Right atrium auricular region (tissue), 2 donors: ENCODE measurements at regions not wholly inside any gene's neighbourhood (a gene's known extent, or its start where the extent isn't known, plus 50 kb on each side); places are given as distances from the start of the nearest gene placed in this dataset.

Experiments
- DNase-seq: peaks from one replicate; pipeline ENCODE4 v3.0.0-alpha.2; 2019; ENCODE audit warnings: low spot score
- H3K27ac ChIP-seq, 2 donors: fragments of 200-600 bp; sonication (generic); 1 replicate in 1 of 2; 2 replicates in 1 of 2; pipeline ENCODE4 v1.5.1; 2016 to 2019
- H3K27me3 ChIP-seq, 2 donors: fragments of 200-600 bp; sonication (generic); one replicate each; pipeline versions ENCODE4 v1.5.1 to v1.6.0; 2017 to 2019
- H3K36me3 ChIP-seq: fragments of 200-600 bp; sonication (generic); one replicate; pipeline ENCODE4 v1.5.1; 2016
- H3K4me1 ChIP-seq, 2 donors: fragments of 200-600 bp; sonication (generic); one replicate each; pipeline versions ENCODE4 v1.5.1 to v1.6.0; 2017 to 2019
- H3K4me3 ChIP-seq, 2 donors: fragments of 200-600 bp; sonication (generic); 1 replicate in 1 of 2; 2 replicates in 1 of 2; pipeline ENCODE4 v1.5.1; 2017 to 2019; ENCODE audit warnings: mild to moderate bottlenecking in 1 of 2, moderate library complexity in 1 of 2
- H3K9me3 ChIP-seq, 2 donors: fragments of 200-600 bp; sonication (generic); one replicate each; pipeline ENCODE4 v1.5.1; 2019
- TF ChIP-seq, protein P1 (sequence below), 2 donors: fragments of 200-600 bp; sonication (generic); IDR thresholded peaks; one replicate each; pipeline ENCODE4 v1.5.1; 2019; ENCODE audit warnings: antibody characterized with exemption in 2 of 2

DNA sequence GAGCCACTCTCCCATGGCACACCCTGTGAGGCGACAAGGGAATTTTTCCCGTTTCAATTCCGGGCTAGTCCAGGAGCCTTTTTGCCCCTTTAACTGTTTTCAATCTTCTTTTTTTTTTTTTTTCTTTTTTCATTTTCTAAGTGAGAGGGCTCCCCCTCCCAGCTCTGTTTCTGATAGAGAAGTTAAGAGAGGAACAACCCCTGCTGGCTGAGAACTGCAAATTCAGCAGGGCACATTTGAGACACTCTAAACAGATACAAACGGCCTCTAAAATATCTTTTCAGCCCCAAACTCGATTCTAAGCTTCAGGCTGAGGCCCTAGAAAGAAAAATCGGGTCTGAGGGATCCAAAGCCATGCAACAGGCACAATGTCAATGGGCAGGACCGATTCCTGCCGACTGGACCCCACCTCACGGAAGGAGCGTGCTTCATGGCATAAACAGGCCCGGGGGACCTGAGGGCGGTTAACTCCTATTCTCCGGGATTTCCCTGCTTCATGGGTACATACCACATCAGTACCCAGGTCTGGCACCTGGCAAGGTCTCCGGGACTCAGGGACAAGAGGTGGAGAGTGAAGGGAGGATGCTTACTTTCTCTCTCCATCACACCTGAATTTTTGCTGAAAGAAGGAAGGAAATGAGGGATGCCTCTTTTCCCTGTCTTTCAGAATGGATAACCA lies 627.5 kb downstream of the BUD13 start:
- no peaks in the 10 kb centered on the region for H3K9me3 ChIP-seq
- DNase-seq: peak; percentile 23
- TF ChIP-seq, protein P1, sequence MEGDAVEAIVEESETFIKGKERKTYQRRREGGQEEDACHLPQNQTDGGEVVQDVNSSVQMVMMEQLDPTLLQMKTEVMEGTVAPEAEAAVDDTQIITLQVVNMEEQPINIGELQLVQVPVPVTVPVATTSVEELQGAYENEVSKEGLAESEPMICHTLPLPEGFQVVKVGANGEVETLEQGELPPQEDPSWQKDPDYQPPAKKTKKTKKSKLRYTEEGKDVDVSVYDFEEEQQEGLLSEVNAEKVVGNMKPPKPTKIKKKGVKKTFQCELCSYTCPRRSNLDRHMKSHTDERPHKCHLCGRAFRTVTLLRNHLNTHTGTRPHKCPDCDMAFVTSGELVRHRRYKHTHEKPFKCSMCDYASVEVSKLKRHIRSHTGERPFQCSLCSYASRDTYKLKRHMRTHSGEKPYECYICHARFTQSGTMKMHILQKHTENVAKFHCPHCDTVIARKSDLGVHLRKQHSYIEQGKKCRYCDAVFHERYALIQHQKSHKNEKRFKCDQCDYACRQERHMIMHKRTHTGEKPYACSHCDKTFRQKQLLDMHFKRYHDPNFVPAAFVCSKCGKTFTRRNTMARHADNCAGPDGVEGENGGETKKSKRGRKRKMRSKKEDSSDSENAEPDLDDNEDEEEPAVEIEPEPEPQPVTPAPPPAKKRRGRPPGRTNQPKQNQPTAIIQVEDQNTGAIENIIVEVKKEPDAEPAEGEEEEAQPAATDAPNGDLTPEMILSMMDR (IDR thresholded peaks at IDR 0.05): no peak
- H3K4me1 ChIP-seq: no peaks in the 10 kb centered on the region
- H3K36me3 ChIP-seq: no peaks in the 10 kb centered on the region
- H3K4me3 ChIP-seq: no peak overlapping the region
- H3K27me3 ChIP-seq: no peaks in the 10 kb centered on the region
- no peak overlapping the region for H3K27ac ChIP-seq

DNA sequence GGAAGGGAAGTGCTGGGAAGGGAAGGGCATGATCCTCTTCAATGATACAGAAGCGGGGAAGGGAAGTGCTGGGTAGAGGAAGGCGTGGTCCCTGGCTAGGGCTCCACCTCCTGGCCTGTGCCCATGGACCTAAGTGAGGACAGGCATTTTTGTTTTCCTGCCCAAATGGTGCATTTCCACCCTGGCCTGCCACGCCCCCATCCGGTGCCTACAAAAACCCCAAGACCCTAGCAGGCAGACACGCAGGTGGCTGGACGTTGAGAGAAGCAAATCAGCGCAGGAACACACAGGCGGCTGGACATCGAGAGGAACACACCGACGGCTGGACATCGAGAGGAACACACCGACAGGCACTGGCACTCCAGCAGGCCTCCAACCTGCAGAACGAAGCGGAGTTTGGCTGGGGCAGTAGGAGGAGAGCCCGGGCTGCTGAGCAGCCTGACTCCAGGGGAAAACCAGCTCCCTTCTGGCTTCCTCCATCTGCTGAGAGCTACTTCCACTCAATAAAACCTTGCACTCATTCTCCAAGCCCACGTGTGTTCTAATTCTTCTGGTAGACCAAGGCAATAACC lies 628.3 kb downstream of the BUD13 start:
- H3K4me1 ChIP-seq: no peaks in the 10 kb centered on the region
- H3K4me3 ChIP-seq: no peak overlapping the region
- H3K36me3 ChIP-seq: no peaks in the 10 kb centered on the region
- DNase-seq: peak; percentile 34
- H3K27me3 ChIP-seq: no peaks in the 10 kb centered on the region
- no peak overlapping the region for H3K27ac ChIP-seq
- no peaks in the 10 kb centered on the region for H3K9me3 ChIP-seq
- TF ChIP-seq, protein P1 (IDR thresholded peaks at IDR 0.05): no peak

DNA sequence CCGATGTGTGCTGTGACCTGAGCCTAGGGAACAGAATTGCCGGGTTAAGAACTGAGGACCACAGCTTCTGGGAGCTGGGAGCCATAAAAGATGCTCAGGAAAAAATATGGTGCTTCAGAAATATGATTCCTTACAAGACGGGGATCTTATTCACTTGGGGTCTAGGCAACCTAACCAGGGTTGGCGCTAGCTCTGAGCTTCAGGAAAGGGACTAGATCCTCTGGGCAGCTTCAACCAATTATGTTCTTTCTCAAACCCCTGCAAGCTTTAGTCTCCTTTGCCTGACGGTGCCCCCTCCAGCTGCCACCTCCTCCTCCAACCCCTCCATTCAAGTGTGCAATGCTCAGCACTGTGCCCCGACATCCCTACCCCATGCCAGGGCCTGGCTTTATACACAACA lies 634.1 kb upstream of the CADM1 start:
- TF ChIP-seq, protein P1 (IDR thresholded peaks at IDR 0.05): no peak
- H3K9me3 ChIP-seq: no peaks in the 10 kb centered on the region
- H3K27me3 ChIP-seq: no peaks in the 10 kb centered on the region
- no peak overlapping the region for H3K4me3 ChIP-seq
- H3K4me1 ChIP-seq: no peaks in the 10 kb centered on the region
- H3K27ac ChIP-seq: no peak overlapping the region
- H3K36me3 ChIP-seq: no peaks in the 10 kb centered on the region
- no peak for DNase-seq

DNA sequence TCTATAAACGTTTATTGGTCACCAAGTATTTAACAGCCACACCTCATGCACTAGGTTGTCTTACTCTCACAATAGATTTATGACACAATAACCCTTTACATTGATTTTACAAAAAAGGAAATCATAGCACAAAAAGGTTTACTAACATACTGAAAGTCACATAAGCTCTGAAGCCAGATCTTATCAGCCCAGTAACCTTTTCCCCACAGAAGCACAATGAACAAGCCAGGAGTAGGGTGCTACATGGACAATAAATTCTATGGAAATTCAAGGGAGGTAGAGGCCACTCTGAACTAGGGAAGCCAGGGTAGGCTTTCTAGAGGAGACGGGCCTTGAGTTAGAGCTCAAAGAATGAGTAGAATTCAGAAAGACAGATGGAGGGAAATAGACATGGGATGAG lies 633.5 kb upstream of the CADM1 start:
- TF ChIP-seq, protein P1 (IDR thresholded peaks at IDR 0.05): no peak

DNA sequence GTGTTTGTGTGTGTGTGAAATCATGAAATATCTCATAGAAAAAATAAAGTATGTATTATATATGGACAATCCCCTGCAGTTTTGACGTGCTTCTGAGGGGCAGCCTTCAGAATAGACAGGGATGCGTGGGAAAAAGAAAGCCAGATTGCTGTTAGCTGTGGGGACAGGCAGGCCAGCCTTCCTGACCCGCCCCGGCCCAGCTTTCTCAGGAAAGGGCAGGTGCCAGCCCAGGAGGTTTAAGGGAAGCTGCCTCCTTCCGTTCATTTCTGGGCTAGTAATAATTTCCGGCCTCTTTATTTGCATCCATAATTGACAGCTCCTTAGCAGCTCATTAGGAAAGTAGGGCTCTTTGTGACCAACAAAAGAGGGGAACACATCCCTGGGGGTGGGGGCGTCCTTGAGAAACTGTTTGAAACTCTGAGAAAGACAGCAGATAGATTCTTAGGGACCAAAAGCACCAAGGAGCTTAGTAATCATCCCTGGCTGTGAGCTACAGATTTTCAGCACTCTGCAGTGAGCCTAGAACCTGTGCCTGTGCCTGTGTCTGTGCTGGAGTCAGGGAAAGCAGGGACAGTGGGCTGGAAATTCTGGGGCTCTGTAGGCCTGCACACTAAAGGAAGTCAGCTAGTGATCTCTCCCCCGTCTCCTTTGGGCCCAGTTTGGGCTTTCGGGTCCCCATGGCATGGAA lies 632.9 kb upstream of the CADM1 start:
- TF ChIP-seq, protein P1 (IDR thresholded peaks at IDR 0.05): no peak
- no peak overlapping the region for H3K27ac ChIP-seq
- no peaks in the 10 kb centered on the region for H3K4me1 ChIP-seq
- H3K4me3 ChIP-seq: no peak overlapping the region
- no peaks in the 10 kb centered on the region for H3K9me3 ChIP-seq
- H3K27me3 ChIP-seq: no peaks in the 10 kb centered on the region
- no peaks in the 10 kb centered on the region for H3K36me3 ChIP-seq
- DNase-seq: peak; percentile 42

More for the DNA sequence above, 633.5 kb upstream of the CADM1 start:
- Histone ChIP-seq H3K36me3 (no peaks in the 10 kb centered on the region), H3K27ac (no peak overlapping the region), H3K4me3 (no peak overlapping the region), H3K4me1 (no peaks in the 10 kb centered on the region), H3K27me3 (no peaks in the 10 kb centered on the region), H3K9me3 (no peaks in the 10 kb centered on the region)
- DNase-seq: no peak
